ENCODE measurements at regions not wholly inside any gene's neighbourhood (a gene's known extent, or its start where the extent isn't known, plus 50 kb on each side); places are given as distances from the start of the nearest gene placed in this dataset.
"Not testable (repeated sequence)": the region's sequence is repeated elsewhere in the genome, so short reads cannot be mapped to it uniquely, and the experiment has no call there.

DNA sequence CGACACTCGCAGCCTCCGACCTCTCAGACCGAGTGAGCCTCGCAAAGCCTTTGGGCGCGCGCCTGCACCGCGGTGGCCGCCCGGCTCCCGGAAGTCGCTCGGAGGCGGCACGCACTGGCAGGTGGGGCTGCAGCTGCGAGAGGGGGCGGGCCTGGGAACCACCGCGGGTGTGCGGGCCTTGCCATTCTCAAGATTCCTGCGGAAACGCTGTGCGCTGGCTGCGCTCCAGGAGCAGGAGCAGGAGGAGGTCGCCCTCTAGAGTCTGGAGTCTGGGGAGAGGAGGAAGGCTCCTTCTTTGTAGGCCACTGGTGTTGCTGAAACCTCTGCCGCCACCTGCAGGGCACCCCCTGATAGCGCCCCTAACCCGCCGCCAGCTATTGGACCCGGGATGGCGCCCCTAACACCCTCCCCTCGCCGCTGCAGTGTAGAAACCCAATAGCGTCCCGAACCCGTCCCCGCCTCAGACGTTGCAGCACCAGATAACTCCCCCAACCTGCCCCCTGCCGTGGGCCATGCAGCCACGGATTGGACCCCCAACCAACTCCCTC, 230.6 kb downstream of the LIPI start:
- TF ChIP-seq, protein P1, sequence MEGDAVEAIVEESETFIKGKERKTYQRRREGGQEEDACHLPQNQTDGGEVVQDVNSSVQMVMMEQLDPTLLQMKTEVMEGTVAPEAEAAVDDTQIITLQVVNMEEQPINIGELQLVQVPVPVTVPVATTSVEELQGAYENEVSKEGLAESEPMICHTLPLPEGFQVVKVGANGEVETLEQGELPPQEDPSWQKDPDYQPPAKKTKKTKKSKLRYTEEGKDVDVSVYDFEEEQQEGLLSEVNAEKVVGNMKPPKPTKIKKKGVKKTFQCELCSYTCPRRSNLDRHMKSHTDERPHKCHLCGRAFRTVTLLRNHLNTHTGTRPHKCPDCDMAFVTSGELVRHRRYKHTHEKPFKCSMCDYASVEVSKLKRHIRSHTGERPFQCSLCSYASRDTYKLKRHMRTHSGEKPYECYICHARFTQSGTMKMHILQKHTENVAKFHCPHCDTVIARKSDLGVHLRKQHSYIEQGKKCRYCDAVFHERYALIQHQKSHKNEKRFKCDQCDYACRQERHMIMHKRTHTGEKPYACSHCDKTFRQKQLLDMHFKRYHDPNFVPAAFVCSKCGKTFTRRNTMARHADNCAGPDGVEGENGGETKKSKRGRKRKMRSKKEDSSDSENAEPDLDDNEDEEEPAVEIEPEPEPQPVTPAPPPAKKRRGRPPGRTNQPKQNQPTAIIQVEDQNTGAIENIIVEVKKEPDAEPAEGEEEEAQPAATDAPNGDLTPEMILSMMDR (IDR thresholded peaks at IDR 0.05 in 4 of 5, conservative IDR thresholded peaks at IDR 0.05 in 1 of 5), result peak in 1 of 5 experiments; percentile 17
- H3K36me3 ChIP-seq; intact Hi-C loops (cut with DNase I; ENCODE audit: low total_unique reads); H3K27ac ChIP-seq; H3K4me1 ChIP-seq; in situ Hi-C loops (cut with MboI; ENCODE audit: low sequenced_read_pairs in 4 of 4); H3K9me3 ChIP-seq; H3K27me3 ChIP-seq: not testable (repeated sequence)
- ATAC-seq (peak in 1 of 2 donors; percentile 72), DNase-seq (peak in 1 of 2 donors; percentile 12)
- peak overlapping the region in 1 of 4 donors; percentile 31 for H3K4me3 ChIP-seq

DNA sequence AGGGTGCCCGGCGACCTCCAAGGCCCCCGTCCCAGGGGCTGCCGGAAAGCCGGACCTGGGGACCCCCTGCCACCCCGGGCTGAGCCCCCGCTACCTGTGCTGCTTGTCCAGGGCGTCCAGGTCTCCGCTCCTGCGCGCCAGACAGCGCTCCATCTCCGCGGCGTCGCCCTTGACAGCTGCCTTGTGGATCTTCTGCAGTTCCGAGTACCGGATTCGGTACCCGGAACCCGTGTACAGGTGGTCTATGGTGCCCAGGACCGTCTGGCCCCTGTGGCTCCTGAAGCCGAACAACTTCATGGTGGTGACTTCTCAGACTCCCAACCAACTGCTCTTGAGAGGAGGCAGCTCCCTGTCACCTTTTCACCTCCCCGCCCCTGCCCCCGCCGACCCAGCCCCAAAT, 231.1 kb downstream of the LIPI start:
- ATAC-seq; H3K27me3 ChIP-seq; H3K27ac ChIP-seq; H3K36me3 ChIP-seq; H3K4me1 ChIP-seq; H3K9me3 ChIP-seq; in situ Hi-C loops (cut with MboI; ENCODE audit: low sequenced_read_pairs in 4 of 4); intact Hi-C loops (cut with DNase I; ENCODE audit: low total_unique reads); DNase-seq: not testable (repeated sequence)
- peak overlapping the region in 1 of 4 donors; percentile 31 for H3K4me3 ChIP-seq

DNA sequence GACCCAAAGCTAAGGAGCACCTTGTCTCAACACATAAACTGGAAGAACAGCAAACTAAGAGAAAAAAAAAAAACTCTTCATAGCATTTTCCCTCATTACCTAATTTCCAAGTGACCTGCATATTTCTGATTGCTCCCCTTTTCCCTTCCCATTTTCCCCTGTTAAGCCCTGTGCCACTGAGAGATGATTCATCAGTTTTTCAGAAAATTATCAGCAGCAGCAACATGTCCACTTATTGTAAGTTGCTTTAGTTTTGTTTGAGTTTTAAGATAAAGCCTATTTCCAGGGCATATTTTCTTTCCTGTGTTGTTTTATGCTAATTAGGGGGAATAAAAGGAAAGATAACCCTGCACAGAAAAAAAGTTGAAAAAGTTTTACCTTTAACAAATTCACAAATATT, 236.2 kb downstream of the LIPI start:
- in situ Hi-C loops (cut with MboI; ENCODE audit: low sequenced_read_pairs in 4 of 4); DNase-seq; ATAC-seq; H3K9me3 ChIP-seq; intact Hi-C loops (cut with DNase I; ENCODE audit: low total_unique reads); H3K4me1 ChIP-seq; H3K27me3 ChIP-seq; H3K36me3 ChIP-seq; H3K4me3 ChIP-seq; H3K27ac ChIP-seq: not testable (repeated sequence)

DNA sequence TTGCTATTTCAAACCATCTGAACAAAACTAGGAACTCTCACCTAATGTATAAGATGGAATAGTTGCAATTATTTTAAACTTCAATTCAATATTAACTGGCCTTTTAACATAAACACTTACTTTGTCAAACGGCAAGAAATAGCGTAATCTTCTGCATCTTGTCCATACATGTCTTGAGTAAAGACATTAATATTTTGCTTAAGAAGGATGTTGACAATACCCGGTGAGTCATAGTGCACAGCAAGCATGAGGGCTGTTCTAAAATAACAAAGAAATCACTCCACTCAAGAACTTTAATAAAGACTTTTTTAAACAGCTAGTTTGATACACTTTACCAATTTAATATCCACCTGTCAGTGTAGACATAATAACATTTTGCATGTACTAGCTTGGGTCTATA, 240.9 kb downstream of the LIPI start:
- ATAC-seq; H3K4me1 ChIP-seq; in situ Hi-C loops (cut with MboI; ENCODE audit: low sequenced_read_pairs in 4 of 4); H3K27me3 ChIP-seq; H3K4me3 ChIP-seq; DNase-seq; intact Hi-C loops (cut with DNase I; ENCODE audit: low total_unique reads); H3K27ac ChIP-seq; H3K9me3 ChIP-seq; H3K36me3 ChIP-seq: not testable (repeated sequence)

DNA sequence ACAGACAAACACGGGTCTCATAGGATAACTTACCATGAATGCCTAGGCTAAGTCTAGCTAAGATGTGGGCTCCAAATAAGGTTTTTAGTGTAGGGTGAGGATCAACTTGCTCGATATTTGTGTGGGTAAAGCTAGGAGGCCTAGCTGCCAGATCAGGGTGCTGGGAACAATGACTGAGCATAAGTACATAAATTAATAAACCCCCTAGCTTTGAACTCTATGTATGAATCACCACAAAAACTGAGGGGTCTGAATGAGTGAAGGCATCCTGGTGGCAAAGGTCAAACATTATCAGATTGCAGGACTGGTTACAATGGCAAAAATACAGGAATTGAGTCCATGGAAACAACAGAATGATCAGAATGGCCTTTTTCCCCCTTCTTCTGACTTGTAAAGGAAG, 241.8 kb downstream of the LIPI start:
- H3K27me3 ChIP-seq; in situ Hi-C loops (cut with MboI; ENCODE audit: low sequenced_read_pairs in 4 of 4): not testable (repeated sequence)

DNA sequence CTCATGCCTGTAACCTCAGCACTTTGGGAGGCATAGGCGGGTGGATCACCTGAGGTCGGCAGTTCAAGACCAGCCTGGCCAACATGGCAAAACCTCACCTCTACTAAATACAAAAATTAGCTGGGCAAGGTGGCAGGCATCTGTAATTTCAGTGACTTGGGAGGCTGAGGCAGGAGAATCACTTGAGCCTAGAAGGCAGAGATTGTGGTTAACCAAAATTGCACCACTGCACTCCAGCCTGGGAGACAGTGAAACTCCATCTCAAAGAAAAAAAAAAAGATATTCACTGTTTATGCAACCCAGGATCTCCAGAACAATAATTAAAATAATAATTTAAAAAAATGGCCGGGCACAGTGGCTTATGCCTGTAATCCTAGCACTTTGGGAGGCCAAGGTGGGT, 247.5 kb downstream of the LIPI start:
- H3K9me3 ChIP-seq; ATAC-seq; H3K36me3 ChIP-seq; H3K4me1 ChIP-seq; in situ Hi-C loops (cut with MboI; ENCODE audit: low sequenced_read_pairs in 4 of 4); H3K27me3 ChIP-seq; H3K27ac ChIP-seq; DNase-seq; H3K4me3 ChIP-seq; intact Hi-C loops (cut with DNase I; ENCODE audit: low total_unique reads): not testable (repeated sequence)

More for the DNA sequence above, 241.8 kb downstream of the LIPI start:
- H3K9me3 ChIP-seq; H3K27ac ChIP-seq; DNase-seq; ATAC-seq; H3K4me1 ChIP-seq; intact Hi-C loops (cut with DNase I; ENCODE audit: low total_unique reads); H3K36me3 ChIP-seq; H3K4me3 ChIP-seq: not testable (repeated sequence)

DNA sequence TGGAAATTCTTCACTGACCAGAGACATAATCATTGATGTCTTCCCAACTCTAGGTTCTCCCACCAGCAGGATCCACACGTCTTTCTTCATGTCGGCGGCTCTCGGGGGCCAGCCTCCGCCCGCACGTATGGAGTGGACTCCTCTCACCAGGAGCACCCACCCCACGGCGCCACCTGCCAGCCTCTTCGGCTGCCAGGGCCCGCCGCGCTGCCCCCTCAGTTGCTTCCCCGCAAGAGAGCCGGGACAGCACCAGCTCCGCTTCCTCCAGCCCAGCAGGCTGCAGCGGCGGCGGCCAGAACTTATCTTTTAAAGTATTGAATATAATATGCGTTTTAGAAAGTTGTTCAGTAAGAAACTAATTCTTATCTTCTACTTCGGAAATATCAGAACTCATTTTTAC, 273.5 kb downstream of the LIPI start:
- no peaks in the 10 kb centered on the region for H3K27me3 ChIP-seq
- ATAC-seq (no peak), DNase-seq (no peak)
- TF ChIP-seq, protein P1 (IDR thresholded peaks at IDR 0.05 in 4 of 5, conservative IDR thresholded peaks at IDR 0.05 in 1 of 5), result no peak
- TF ChIP-seq POLR2A (IDR thresholded peaks at IDR 0.05), result no peak
- H3K4me3 ChIP-seq, result no peak overlapping the region
- in situ Hi-C loops (cut with MboI; ENCODE audit: low sequenced_read_pairs in 4 of 4) (no loop called here), intact Hi-C loops (cut with DNase I; ENCODE audit: low total_unique reads) (no loop called here)
- H3K27ac ChIP-seq, result no peak overlapping the region
- no peaks in the 10 kb centered on the region for H3K9me3 ChIP-seq
- H3K36me3 ChIP-seq, result no peaks in the 10 kb centered on the region
- H3K4me1 ChIP-seq, result no peaks in the 10 kb centered on the region

DNA sequence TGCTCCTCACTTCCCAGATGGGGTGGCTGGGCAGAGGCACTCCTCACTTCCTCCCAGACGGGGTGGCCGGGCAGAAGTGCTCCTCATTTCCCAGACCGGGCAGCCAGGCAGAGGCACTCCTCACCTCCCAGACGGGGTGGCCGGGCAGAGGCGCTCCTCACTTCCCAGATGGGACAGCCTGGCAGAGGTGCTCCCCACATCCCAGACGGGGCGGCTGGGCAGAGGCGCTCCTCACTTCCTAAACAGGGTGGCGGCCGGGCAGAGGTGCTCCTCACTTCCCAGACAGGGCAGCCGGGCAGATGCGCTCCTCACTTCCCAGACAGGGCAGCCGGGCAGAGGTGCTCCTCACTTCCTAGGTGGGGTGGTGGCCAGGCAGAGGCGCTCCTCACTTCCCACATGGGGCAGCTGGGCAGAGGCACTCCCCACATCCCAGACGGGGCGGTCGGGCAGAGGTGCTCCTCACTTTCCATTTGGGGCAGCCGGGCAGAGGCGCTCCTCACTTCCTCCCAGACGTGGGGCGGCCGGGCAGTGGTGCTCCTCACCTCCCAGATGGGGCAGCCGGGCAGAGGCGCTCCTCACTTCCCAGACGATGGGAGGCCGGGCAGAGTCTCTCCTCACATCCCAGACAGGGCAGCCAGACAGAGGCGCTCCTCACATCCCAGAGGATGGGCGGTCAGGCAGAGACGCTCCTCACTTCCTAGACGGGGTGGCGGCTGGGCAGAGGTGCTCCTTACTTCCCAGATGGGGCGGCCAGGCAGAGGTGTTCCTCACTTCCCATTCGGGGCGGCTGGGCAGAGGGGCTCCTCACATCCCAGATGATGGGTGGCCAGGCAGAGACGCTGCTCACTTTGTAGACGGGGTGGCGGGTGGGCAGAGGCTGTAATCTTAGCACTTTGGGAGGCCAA, 274.5 kb downstream of the LIPI start:
- H3K4me1 ChIP-seq; H3K27ac ChIP-seq; ATAC-seq; H3K9me3 ChIP-seq; H3K36me3 ChIP-seq; intact Hi-C loops (cut with DNase I; ENCODE audit: low total_unique reads); DNase-seq; in situ Hi-C loops (cut with MboI; ENCODE audit: low sequenced_read_pairs in 4 of 4); H3K4me3 ChIP-seq; H3K27me3 ChIP-seq: not testable (repeated sequence)

DNA sequence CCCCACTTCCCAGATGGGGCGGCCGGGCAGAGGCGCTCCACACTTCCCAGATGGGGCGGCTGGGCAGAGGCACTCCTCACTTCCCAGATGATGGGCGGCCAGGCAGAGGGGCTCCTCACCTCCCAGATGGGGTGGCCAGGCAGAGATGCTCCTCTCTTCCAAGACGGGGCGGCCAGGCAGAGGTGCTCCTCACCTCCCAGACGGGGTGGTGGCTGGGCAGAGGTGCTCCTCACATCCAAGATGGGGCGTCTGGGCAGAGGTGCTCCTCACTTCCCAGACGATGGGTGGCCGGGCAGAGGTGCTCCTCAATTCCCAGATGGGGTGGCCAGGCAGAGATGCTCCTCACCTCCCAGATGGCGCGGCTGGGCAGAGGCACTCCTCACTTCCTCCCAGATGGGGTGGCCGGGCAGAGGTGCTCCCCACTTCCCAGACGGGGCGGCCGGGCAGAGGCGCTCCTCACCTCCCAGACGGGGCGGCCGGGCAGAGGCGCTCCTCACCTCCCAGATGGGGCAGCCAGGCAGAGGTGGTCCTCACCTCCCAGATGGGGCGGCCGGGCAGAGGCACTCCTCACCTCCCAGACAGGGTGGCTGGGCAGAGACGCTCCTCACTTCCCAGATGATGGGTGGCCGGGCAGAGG, 275.2 kb downstream of the LIPI start:
- H3K27ac ChIP-seq; H3K9me3 ChIP-seq; intact Hi-C loops (cut with DNase I; ENCODE audit: low total_unique reads); ATAC-seq; H3K4me1 ChIP-seq; H3K36me3 ChIP-seq; in situ Hi-C loops (cut with MboI; ENCODE audit: low sequenced_read_pairs in 4 of 4); H3K4me3 ChIP-seq; H3K27me3 ChIP-seq; DNase-seq: not testable (repeated sequence)

Data from gastrocnemius medialis (tissue), 4 donors.